ENCODE measurements at regions not wholly inside any gene's neighbourhood (a gene's known extent, or its start where the extent isn't known, plus 50 kb on each side); places are given as distances from the start of the nearest gene placed in this dataset.

GRCh38 chr15:98330692-98331435 is 317.5 kb upstream of the IGF1R start:
- no peaks in the 10 kb centered on the region for H3K9me3 ChIP-seq (ENCODE audit: low read length)
- H3K4me2 ChIP-seq (ENCODE audit: low read length) = no peak overlapping the region
- intact Hi-C loops (cut with micrococcal nuclease; ENCODE audit: unreplicated experiment) = no loop called here
- no peaks in the 10 kb centered on the region for H3K79me2 ChIP-seq (ENCODE audit: insufficient read depth, low read depth, low read length)
- no peak overlapping the region for H2AFZ ChIP-seq (ENCODE audit: low read length)
- no TSS peak for BruUV-seq (replicated peaks)
- TF ChIP-seq CTCF (conservative IDR thresholded peaks at IDR 0.05; ENCODE audit: low read length) = no peak
- no peaks in the 10 kb centered on the region for H3K4me1 ChIP-seq (ENCODE audit: insufficient read depth, low read length, poor library complexity, severe bottlenecking)
- H4K20me1 ChIP-seq (ENCODE audit: insufficient read depth, low read length) = no peaks in the 10 kb centered on the region
- no peak for DNase-seq (ENCODE audit: low spot score)
- H3K27ac ChIP-seq (ENCODE audit: low read depth, low read length, poor library complexity, severe bottlenecking) = no peak overlapping the region
- no peaks in the 10 kb centered on the region for H3K9me2 ChIP-seq (ENCODE audit: insufficient read depth, low read length)
- no peak overlapping the region for H3K4me3 ChIP-seq (ENCODE audit: low read depth, low read length, poor library complexity, severe bottlenecking)
- H3K36me3 ChIP-seq (ENCODE audit: insufficient read depth, low read length) = no peaks in the 10 kb centered on the region
- POLR2A ChIA-PET = no interaction called here
- CTCF ChIA-PET (ENCODE audit: unreplicated experiment) = no interaction called here

GRCh38 chr15:98331676-98332075 is 316.7 kb upstream of the IGF1R start:
- intact Hi-C loops (cut with micrococcal nuclease; ENCODE audit: unreplicated experiment) = no loop called here
- Histone ChIP-seq H2AFZ (ENCODE audit: low read length) (no peak overlapping the region), H3K9me2 (ENCODE audit: insufficient read depth, low read length) (no peaks in the 10 kb centered on the region), H3K36me3 (ENCODE audit: insufficient read depth, low read length) (no peaks in the 10 kb centered on the region), H4K20me1 (ENCODE audit: insufficient read depth, low read length) (no peaks in the 10 kb centered on the region), H3K4me1 (ENCODE audit: insufficient read depth, low read length, poor library complexity, severe bottlenecking) (no peaks in the 10 kb centered on the region), H3K9me3 (ENCODE audit: low read length) (no peaks in the 10 kb centered on the region), H3K4me3 (ENCODE audit: low read depth, low read length, poor library complexity, severe bottlenecking) (no peak overlapping the region), H3K79me2 (ENCODE audit: insufficient read depth, low read depth, low read length) (no peaks in the 10 kb centered on the region), H3K27ac (ENCODE audit: low read depth, low read length, poor library complexity, severe bottlenecking) (no peak overlapping the region), H3K4me2 (ENCODE audit: low read length) (no peak overlapping the region)
- TF ChIP-seq EZH2phosphoT487 (IDR thresholded peaks at IDR 0.05; ENCODE audit: borderline replicate concordance, low read depth, low read length) = no peak
- TF ChIP-seq CTCF (conservative IDR thresholded peaks at IDR 0.05; ENCODE audit: low read length) = no peak
- no TSS peak for BruUV-seq (replicated peaks)
- ChIA-PET CTCF (ENCODE audit: unreplicated experiment) (no interaction called here), POLR2A (no interaction called here)
- no peak for DNase-seq (ENCODE audit: low spot score)

GRCh38 chr15:98333251-98333650 is 315.1 kb upstream of the IGF1R start:
- Histone ChIP-seq H3K9me2 (ENCODE audit: insufficient read depth, low read length) (no peaks in the 10 kb centered on the region), H3K4me1 (ENCODE audit: insufficient read depth, low read length, poor library complexity, severe bottlenecking) (no peaks in the 10 kb centered on the region), H3K4me3 (ENCODE audit: low read depth, low read length, poor library complexity, severe bottlenecking) (no peak overlapping the region), H2AFZ (ENCODE audit: low read length) (no peak overlapping the region), H3K9me3 (ENCODE audit: low read length) (no peaks in the 10 kb centered on the region), H3K36me3 (ENCODE audit: insufficient read depth, low read length) (no peaks in the 10 kb centered on the region), H3K27ac (ENCODE audit: low read depth, low read length, poor library complexity, severe bottlenecking) (no peak overlapping the region), H4K20me1 (ENCODE audit: insufficient read depth, low read length) (no peaks in the 10 kb centered on the region), H3K4me2 (ENCODE audit: low read length) (no peak overlapping the region), H3K79me2 (ENCODE audit: insufficient read depth, low read depth, low read length) (no peaks in the 10 kb centered on the region)
- intact Hi-C loops (cut with micrococcal nuclease; ENCODE audit: unreplicated experiment) = no loop called here
- no peak for TF ChIP-seq CTCF (conservative IDR thresholded peaks at IDR 0.05; ENCODE audit: low read length)
- no peak for DNase-seq (ENCODE audit: low spot score)
- BruUV-seq (replicated peaks) = no TSS peak
- ChIA-PET CTCF (ENCODE audit: unreplicated experiment) (no interaction called here), POLR2A (interaction anchor here (0.5 to 0.9 kb wide), 3 partner anchors 19 to 35 kb away, joined by 3 to 4 read pairs (median 4); no protein-coding TSS in a partner anchor)
